Fibroblast of the aortic adventitia (primary cell): ENCODE measurements at regions not wholly inside any gene's neighbourhood (a gene's known extent, or its start where the extent isn't known, plus 50 kb on each side); places are given as distances from the start of the nearest gene placed in this dataset.

Experiments used
- DNase-seq: peaks from one replicate; pipeline ENCODE4 v3.0.0-alpha.2; 2010; ENCODE audit warnings: low read depth
- H3K4me3 ChIP-seq: 2 replicates; pipeline ENCODE4 v1.5.1; 2011; ENCODE audit warnings: low read depth, mild to moderate bottlenecking, control low read depth, low read length, moderate library complexity
- TF ChIP-seq, protein P1 (sequence below): IDR thresholded peaks from 2 replicates; pipeline ENCODE4 v1.5.1; 2011; ENCODE audit warnings: mild to moderate bottlenecking, low read length, control low read depth, inconsistent platforms; ENCODE audit not compliant: insufficient read depth

DNA sequence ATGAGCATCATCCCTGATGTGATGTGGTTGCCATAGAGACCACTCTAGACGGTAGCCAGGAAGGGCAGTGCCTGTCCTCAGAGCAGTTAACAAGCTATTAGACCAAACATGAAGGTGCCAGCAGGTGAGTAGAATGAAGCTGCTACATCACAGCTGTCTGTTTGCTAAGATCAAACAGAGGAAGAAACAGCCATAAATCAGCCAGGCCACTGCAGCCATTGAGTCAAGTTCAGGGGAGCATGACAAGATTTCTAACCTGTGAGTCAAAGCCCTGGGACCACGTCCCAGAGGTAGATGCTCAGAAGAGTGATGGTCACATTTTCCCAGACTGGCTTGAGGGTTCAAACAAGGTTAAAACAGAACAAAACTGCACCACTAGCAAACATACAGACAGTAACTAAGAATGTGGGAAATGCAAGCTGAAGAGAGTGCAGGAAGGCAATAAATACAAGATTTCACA, 450.6 kb upstream of the DAB1 start:
- TF ChIP-seq, protein P1, sequence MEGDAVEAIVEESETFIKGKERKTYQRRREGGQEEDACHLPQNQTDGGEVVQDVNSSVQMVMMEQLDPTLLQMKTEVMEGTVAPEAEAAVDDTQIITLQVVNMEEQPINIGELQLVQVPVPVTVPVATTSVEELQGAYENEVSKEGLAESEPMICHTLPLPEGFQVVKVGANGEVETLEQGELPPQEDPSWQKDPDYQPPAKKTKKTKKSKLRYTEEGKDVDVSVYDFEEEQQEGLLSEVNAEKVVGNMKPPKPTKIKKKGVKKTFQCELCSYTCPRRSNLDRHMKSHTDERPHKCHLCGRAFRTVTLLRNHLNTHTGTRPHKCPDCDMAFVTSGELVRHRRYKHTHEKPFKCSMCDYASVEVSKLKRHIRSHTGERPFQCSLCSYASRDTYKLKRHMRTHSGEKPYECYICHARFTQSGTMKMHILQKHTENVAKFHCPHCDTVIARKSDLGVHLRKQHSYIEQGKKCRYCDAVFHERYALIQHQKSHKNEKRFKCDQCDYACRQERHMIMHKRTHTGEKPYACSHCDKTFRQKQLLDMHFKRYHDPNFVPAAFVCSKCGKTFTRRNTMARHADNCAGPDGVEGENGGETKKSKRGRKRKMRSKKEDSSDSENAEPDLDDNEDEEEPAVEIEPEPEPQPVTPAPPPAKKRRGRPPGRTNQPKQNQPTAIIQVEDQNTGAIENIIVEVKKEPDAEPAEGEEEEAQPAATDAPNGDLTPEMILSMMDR: no peak
- H3K4me3 ChIP-seq: no peak overlapping the region
- DNase-seq: no peak

DNA sequence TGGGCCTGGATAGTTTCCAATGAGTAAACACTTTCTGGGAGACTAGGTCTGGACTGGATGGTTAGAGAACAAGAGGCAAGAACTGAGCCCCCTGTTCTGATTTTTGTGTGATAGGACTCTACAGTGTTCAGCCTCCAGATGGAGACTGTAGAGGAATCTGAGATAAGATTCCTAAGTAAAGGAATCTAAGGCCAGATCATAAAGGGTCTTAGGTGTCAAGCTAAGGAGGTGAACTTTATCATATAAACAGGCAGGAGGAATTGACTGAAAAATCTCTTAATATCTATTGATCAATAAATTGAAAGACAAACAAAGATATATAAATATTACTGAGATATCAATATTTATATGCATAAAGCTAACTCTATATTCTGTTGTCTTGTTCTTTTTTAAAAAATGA, 449.1 kb upstream of the DAB1 start:
- TF ChIP-seq, protein P1: no peak
- no peak for DNase-seq
- H3K4me3 ChIP-seq: no peak overlapping the region

DNA sequence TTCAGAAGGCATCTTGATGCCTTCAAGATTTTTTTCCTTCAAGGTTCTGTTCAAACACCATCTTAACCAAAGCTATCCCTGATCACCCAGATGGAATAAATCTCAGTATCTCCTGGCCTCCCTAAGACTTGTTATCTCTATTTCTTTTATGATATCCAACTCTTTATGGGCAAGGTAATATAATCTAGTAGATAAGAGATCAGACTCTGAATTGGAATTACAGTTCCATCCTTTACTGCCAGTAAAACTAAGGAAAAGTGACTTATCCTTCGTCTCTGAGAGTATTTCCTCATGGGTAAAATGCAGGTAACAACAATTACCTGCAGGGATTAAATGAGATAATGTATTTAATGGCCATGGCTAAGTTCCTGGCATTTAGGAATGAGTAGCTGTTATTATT, 445.0 kb upstream of the DAB1 start:
- no peak for DNase-seq
- no peak overlapping the region for H3K4me3 ChIP-seq
- TF ChIP-seq, protein P1: no peak

DNA sequence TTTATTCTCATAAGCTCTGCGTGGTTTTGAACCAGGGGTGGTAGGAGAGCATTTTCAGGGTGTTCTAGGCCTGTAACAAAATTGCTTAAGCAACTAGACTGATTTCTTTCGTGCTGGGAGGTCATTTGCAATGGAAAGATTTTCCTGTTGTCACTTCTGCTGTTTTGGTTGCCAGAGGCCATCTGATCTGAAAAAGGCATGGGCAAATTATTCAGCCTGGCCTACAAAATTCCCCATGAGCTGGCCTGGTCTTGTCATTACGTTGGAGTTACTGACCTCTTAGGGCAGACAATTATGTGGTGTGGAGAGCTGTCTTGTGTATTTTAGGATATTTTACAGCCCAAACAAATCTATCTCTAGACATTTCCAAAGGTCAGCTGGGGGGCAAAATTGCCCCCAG, 444.4 kb upstream of the DAB1 start:
- no peak overlapping the region for H3K4me3 ChIP-seq
- TF ChIP-seq, protein P1: no peak
- no peak for DNase-seq

DNA sequence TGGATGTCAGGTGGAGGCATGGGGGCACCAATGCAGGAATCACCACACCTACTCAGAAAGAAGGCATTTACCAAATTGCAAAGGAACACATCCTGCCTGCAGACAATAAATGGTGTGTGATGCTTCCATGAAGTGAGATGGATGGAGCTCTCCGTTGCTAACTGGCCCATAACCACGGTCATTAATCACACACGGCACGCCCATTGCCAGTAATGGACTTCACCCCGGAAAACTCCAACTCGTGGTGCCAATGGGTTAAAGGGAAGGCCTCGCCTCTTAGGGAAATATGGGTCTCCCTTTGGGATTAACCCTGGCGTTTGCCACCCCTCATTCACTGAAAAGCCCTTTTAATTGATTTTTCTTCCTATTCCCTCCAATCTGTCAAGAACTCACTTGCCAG, 443.1 kb upstream of the DAB1 start:
- DNase-seq: no peak
- H3K4me3 ChIP-seq: no peak overlapping the region
- TF ChIP-seq, protein P1: no peak

DNA sequence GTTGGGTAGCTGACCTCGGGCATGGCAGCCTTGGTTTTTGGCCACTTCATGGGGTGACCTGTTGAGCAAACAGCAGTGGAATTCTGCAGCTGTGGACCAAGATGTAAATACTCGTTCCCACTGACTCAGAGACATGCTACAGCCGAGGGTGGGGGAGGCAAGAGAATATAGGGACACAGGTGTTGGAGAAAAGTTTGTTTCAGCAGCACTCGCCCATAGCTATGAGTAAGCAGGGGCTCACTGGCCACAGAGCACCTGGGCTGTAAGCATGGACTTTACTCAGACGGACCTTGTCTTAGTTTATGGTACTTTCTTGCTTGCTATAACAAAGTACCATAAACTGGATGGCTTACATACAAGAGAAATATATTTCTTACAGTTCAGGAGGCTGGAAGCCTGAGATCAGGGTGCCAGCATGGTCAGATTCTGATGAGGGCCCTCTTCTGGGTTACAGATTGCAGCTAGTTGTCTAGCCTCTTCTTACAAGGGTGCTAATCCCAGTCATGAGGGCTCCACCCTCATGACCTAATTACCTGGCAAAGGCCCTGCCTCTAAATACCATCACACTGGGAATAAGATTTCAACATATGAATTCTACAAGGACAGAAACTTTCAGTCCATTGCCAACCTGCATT, 437.2 kb upstream of the DAB1 start:
- H3K4me3 ChIP-seq: no peak overlapping the region
- TF ChIP-seq, protein P1: no peak
- DNase-seq: no peak

DNA sequence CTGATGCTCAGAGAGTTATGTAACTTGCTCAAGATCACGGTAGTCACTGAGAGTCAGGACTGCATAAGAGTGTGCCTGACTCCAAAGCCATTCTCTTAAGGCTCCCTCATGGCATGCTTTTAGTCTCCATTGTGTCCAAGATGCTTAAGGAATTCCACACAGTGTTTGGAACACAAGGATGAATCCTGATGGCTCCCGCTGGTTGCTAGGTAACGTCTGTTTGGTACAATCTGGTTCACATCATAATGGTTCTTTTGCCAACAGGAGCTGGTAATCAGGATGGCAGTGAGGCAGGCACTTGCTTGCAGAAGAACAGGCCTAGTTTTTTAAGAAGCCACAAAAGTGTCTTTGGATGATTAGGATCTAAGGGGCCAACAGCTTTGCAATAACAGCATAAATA, 436.5 kb upstream of the DAB1 start:
- H3K4me3 ChIP-seq: no peak overlapping the region
- TF ChIP-seq, protein P1: no peak
- DNase-seq: no peak
